HG03103 (cell line): ENCODE measurements at regions not wholly inside any gene's neighbourhood (a gene's known extent, or its start where the extent isn't known, plus 50 kb on each side); places are given as distances from the start of the nearest gene placed in this dataset.

Source experiments
- ATAC-seq: cut with Tn5 transposase; IDR thresholded peaks from one replicate; pipeline ENCODE4 v1.9.1; 2021; ENCODE audit warnings: low read depth; ENCODE audit not compliant: unreplicated experiment

DNA sequence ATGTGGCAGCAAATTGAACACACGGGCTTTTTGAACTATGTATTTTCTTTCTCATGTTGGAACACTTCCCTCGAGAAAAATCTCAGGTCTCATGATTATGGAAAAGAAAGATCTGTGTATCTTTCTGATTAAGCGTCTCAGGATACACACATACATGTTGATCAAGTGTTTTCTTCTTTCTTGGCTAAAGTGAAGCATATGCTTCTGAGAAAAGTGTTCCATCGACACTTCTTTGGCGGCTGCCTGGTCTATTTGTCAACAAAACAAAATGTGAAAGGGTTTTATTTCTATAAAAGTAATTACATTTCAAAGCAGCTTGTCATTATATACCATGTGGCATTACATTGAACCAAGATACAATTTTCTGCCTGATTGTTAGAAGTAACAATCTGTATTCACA is 157.5 kb downstream of the DLEU7 start:
- no peak for ATAC-seq

DNA sequence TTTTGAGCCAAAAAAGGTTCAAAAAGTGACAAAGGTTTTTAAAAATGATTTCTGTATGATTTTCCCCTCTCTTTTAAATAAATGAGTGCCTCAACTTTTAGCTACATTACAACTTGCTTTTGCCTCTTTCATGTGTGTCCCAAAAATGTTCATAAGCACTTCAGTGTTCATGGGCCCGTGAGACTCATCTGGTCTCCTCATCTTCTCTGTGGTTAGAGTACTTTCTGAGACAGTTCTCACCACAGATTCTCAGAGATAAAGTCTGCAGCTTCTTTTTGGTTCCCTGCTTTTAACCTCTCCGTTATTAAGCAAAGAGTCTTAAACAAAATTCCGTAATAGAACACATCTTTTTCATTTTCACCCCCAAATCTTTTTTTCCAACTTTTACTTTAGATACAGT is 156.9 kb downstream of the DLEU7 start:
- no peak for ATAC-seq

DNA sequence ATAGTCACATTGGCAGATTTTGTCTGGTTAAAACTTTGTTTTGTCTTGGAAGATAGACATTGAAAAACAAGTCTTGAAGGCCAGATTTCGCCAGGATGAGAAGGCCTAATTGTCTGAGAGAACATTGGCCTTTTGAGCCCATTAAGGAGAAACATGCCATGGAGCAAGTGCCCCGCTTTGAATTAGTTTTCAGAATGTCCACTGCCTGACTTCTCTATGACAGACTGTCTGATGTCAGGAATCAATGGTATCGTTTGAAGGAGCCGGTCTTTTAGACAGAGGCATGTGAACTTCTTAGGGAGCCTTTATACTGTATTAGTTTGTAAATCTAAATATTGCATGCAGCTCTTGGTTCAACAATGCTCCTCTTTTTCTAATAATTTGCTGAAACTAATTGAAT is 155.9 kb downstream of the DLEU7 start:
- ATAC-seq = no peak

DNA sequence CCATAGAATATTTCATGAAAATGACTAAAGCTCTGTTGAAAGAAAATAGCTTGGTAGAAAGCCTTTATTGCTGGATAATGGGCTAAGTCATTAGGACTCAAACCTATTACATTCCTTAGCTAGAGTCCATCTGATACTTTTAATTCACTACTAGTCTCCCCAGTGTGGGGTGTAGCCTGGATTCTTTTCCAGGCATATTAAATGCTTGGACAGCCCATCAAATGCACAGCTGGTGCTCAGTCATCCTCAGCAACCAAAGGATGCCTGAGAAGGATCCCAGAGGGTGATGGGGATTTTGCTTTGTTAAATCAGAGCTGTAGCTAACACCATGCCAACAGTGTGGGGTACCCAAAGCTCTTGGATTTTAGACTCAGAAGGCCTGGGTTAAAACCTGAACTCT is 153.5 kb downstream of the DLEU7 start:
- ATAC-seq = no peak

DNA sequence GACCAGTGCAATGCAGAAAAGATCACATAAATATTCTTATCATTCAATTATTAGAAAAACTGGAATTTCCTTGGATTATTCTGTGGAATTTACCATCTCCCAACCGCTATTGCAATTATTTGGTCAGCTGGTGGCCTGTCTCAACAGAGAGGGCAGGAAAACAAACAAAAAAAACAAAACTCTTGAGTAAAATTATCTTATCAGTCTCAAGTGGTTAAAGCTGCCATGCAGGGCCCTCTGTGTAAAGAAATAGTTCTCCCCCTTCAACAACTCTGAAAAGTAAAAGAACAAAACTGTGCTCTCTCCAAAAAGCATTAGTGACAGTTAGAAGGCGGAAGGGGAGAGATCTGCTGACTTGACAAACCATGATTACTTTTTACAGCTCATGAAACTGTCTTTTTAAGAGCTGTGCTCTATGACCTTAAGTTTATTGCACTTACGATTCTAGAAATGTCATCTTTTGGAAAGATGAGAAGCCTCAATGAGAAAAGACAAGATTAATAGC is 152.3 kb downstream of the DLEU7 start:
- no peak for ATAC-seq

DNA sequence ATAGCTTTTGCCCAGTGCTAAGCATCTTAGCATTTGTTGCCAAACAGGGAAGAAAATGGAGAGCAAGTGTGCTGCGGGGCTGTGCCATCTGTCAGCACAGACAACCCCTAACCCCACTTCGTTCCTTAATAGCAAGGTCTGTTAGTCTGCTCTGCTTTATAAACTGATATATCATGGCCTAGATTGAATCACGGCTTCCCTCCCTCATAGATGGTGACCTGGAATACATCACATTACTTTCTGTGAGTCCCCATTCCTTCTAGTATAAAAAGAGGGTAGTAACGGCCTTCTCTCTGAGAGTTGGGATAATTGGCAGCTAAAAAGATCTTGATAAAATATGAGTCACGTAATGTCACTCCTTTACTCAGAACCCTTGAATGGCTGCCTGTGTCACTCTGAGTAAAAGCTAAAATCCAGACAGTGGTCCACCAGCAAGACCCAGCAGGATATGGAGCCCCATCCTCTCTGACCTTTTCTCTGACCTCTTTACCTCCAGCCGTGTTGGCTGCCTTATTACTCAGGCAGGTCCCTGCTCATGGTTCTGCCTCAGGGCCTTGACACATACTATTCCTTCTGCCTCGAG is 151.7 kb downstream of the DLEU7 start:
- ATAC-seq = no peak

DNA sequence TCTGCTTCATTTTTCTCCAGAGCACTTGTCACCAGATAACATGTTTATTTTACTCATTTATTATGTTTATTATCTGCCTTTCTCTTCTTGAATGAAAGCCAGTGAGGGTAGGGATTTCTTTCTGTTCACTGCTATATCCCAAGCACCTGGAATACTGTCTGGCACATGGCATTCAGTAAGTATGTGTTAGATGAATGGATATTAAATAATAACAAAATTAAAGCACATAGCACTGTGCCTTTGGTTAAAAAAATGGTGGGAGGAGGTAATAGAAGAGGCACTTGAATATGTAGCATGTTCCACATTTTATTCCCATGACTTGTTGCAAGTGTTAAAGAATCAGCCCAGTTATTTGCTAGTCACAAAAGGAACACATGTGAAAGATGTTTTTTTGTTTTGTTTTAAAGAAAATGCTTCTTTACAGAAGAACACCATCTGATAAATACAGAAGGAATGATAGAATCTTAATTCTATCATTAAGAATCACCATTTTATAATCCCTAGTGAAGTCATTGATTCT is 151.0 kb downstream of the DLEU7 start:
- no peak for ATAC-seq

DNA sequence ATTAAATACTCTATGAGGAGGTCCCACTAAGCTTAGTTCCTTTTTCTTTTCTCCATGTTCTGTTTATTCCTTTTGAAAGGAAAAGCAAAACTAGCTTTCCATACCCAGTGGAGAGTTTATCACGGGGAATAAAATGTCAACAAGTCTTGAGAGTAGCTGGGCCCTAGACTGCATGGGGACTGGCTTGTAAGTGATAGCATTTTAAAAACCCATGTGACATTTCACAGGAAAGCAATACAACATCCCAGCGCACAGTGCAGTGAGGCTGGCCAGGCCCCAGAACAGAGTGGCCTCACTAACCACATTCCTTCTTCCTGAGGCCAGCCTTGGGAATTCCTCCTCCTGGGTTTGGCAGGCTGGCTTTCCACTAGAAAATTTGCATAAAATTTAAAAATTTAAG is 149.8 kb downstream of the DLEU7 start:
- no peak for ATAC-seq

DNA sequence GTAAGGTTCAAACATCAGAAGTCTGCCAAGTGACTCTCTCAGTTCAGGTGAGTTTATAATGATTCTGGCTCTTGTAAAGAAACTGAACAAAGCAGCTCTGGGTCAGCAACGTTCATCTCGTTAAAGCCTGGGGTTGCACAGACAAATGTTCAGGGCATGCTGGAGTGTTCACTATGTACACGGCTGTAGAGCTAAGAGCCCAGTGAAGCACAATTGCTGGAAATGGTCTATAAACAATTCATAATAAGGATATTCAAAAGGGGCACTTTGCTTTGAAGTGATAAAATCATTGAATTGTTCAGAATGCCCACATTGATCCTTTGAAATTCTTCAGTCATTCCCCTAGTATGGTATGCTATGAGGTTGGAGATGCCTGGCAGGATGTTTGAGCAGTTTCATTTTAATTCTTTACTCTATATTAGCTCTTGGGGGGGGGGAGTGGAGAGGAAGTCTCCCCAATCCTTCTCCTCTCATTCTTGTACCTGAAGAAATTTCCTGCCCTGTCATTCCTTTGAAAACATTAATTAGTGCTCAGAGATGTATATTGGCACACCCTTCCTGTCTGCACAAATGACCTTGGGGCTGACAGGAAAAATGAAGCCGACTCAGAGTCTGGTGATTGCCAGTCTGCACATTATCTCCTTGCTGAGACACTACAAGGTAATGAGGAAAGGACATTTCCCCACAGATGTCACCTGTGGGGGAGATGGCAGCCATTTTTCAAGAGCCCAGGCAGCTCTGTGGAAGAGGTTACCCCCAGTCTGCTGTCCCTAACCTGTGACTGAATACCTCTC is 145.5 kb downstream of the DLEU7 start:
- ATAC-seq = no peak

DNA sequence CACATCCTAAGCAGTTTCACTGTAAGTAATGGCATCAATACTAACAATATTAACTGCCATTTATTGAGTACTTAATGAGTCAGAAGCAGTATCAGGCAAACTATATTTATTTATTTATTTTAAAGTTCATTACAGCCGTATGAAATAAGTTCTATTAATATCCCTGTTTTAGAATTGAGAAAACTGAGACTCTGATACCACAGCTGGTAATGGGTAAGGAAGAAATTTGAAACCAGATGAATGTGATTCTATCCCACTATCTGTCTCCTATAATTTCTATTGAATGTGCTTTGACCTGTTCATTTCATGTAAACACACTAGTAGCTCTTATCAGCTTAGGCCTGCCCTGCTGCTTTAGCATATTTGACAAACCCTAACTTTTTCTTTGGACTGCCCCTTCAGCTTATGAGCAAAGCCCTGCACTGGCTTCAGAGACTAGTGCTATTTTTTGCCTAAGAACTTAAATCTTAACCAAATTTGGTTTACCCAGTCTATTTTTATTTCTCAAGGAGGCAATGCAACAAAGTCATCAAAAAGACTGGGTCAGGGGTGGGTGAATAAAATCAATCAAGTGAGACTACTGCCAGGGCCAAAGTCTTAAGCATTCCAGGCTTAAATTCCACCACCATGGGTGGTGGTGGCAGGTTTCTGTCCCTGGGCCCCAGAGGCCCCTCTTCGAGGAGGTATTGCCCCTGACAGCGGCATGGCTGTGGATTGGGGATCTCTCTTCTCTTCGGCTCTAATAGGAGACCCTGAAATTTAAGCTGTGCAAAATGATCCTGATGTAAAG is 143.4 kb downstream of the DLEU7 start:
- ATAC-seq = no peak

DNA sequence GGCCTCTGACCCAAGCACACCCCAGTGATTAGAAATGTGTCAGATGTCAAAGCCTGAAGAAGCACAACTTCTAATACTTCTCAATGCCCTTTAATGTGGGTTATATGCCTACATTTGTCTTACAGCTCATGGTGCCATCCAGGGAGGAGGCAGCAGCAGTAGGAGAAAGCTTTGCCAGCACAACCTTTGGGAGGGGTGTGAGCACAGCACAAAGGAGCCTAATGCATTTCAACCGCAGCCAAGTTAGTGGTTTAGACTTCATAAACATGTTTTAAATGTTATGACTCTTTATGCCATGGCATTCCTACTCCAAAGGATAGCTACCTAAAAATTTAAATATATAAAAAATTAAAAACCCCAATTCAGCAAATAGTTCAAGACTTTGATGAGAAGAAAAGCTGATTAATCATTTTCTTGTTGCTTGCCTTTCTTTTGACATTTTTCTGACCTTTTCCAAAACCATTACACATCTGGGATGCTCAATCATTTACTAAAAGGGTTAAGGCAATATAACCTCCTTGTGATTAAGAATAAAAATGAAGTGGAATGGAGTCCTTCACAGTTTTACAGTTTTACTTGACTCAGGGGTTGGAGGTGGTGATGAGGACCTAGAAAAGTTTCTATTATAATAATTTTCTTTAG is 142.7 kb downstream of the DLEU7 start:
- no peak for ATAC-seq

DNA sequence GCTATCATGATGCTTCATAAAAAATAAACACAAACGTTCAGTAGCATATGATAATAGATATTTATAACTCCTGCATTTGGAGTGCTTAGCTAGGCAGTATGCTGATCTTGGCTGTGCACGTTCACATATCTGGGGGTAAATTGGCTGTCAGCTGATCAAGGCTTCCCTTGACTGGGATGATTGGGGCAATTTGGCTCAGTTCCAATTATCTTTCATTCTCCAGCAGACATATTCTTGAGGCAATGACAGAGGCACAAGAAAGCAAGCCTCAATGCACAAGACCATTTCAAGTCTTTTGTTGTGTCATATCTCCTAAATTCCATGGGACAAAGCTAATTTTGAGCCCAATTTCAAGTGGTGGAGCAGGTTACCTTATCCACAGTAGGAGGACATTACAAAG is 142.0 kb downstream of the DLEU7 start:
- ATAC-seq = no peak

DNA sequence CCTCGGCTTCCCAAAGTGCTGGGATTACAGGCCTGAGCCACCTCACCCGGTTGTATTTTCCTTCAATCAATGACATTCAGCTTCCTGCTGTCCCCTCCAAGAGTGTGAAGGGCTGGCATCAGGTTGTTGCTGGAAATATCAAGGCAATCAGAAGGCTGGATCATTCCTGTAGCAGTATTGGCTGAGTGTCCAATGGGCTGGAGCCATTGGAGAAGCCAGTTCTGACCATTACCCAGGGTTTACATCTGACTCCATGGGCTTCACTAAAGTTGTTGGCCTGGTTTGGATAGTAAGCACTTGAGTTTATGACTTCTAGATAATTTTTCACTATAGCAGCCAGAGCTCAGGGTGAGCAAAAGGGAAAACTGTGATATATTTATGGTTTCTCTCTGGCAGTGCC is 137.0 kb downstream of the DLEU7 start:
- no peak for ATAC-seq

DNA sequence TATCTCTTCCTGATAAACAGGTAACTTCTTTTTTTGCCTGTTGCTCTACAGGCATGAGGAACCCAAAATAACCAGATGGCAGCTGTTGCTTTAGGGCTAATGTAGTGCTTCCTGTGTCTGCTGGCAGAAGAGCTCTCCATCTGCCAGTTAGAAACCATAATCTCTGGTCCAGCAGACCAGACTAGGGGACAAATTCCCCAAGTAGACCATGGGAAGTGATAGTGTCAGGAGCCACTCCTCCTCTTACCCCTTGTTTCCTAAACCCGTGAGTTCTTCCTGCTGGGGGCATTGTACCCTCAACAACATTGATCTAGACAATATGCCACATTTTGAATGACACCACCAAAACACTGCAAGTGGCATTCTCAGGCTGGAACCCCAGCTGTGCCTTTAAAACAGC is 135.9 kb downstream of the DLEU7 start:
- ATAC-seq = no peak

DNA sequence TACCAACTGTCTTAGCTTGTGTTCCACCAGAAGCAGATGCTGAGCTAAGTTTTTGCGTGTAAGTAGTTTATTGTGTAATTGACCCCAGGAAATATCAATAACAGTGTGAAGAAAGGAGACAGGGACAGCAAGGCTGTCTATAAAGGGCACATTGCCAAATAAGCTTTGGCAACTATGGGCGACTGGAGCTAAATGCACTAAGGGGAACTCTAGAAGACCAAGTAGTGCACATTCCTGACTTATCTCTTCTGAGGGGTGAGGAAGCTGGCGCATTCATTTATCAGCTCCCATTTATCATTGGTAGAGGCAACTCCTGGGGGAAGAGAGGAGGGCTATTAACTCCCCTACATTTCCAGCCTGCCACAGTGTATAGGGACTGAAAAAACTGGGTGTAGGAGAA is 135.0 kb downstream of the DLEU7 start:
- no peak for ATAC-seq

DNA sequence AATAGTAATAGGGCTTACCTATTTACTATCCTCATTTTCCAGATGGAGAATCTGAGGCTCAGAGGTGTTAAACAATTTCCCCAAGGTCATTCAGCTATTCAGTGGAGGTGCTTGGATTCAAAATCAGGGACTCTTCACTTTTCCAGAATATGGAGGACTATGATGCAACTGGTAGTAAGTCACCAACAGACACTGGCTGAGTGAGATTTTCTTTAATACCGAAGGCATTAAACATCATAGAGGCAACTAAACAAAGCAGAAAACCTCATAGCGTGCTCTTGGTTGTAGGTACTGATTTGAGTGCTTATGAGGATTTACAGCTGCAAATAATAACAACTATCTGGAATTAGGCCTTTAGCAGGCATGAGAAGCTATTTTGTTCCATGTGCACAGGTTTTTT is 134.4 kb downstream of the DLEU7 start:
- ATAC-seq = no peak

DNA sequence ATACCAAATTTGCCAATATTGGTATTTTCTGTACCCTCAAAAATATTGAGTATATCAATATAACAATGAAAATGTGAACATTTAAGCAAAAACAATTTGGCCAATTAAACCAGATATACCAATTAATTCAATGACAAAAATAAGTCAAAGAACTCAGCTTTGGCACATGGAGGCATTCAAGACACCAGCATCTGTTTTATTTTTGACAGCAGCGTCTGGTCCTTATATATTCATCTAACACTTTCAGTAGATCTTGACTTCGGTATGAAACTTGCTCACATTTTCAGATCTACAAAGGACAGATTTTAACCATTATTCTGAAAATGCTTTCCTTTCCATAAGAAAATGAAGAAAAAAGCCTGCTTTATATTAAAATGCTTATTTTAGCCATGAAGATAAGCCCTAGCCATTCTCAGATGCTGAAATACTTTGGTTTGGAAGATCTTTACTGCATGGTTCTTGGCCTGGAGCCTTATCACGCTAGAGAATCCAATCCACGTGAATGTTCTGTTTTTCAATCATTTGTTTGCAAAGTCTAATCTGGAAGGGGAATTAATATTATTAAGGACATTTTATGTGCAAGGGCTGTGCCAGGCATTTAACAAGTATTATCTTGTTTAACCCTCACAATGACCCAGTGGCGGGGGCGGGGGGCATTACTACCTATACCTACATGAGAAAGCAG is 132.2 kb downstream of the DLEU7 start:
- no peak for ATAC-seq

DNA sequence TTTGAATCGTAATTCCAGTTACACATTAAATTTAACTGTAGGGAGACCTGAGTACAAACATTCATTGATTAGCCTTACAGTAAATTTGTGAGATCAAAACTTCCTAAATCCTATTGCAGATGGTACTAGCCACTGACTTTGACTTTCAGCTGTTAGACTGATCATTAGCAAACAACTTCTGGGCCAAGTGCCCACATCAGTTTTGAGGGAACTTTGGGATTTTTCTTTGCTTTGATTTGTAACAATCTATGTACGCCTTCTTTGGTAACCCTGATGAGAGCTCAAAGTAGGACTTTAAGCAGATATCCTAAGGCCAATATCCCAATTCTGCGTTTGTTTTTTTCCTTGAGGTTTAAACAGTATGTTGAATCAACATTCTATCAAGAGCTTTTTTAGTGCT is 131.5 kb downstream of the DLEU7 start:
- ATAC-seq = no peak

DNA sequence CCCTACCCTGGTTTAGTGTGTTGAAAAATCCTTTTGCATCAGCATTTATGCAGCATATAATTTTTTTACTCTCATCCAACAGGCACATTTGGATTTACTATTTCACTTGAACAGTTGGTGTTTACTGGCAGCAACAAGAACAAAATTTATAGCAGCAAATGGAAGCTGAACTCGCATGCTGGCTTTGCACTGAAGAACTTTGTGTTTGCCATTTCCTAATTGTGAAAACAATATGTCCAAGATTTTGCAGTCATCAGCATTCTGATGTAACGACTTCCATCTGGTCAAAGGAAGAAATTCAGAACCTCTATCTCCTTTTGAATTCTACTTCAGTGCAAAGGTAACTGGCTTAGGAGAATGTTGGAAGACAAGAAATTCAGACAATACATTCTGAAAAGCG is 131.0 kb downstream of the DLEU7 start:
- ATAC-seq = no peak

DNA sequence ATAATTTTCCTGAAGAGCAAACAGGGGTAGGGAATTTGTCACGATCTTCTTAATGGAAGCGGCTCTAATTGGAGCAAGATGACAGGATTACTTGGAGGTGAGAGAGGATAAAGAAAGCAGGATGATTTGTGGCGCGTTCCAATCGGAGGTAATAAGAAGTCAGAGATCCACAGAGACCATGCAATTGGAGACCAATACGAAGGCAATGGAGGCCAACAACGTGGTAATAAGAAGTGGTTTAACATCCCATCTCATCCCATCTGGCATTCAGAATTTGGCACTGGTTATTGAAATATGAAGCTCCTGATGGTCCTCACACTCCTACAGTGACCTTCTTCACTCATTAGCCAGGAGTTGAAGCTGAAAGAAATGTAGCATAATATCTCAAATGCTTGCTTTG is 130.6 kb downstream of the DLEU7 start:
- ATAC-seq = no peak
